A172 (cell line): ENCODE measurements at regions not wholly inside any gene's neighbourhood (a gene's known extent, or its start where the extent isn't known, plus 50 kb on each side); places are given as distances from the start of the nearest gene placed in this dataset.
"Not testable (repeated sequence)": the region's sequence is repeated elsewhere in the genome, so short reads cannot be mapped to it uniquely, and the experiment has no call there.

Experiments used
- DNase-seq: peaks from one replicate; pipeline ENCODE4 v3.0.0-alpha.2; 2015; ENCODE audit warnings: low spot score

DNA sequence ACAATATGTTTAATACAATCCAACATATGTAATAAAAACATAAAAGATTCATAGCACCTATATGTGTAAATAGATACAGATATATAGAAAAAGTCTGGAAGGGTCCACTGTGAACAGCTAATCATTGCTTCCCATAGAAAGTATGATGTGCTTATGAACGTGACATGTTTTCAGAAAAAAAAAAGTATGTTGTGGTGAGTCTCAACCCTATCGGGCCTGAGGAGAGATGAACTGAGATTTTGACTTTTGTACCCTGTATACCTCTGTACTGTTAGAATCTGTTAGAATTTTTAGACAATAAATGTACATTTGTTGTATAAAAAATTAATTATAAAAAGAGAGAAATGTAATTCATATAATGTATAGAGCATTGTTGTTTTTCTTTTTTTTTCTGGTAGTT, 56.3 kb upstream of the DHRS4 start:
- not testable (repeated sequence) for DNase-seq

DNA sequence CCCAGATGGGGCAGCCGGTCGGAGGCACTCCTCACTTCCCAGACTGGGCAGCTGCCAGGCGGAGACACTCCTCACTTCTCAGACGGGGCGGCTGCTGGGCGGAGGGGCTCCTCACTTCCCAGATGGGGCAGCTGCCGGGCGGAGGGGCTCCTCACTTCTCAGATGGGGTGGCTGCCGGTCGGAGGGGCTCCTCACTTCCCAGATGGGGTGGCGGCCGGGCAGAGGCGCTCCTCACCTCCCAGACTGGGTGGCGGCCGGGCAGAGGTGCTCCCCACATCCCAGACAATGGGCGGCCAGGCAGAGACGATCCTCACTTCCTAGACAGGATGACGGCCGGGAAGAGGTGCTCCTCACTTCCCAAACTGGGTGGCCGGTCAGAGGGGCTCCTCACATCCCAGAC, 55.2 kb upstream of the DHRS4 start:
- not testable (repeated sequence) for DNase-seq

DNA sequence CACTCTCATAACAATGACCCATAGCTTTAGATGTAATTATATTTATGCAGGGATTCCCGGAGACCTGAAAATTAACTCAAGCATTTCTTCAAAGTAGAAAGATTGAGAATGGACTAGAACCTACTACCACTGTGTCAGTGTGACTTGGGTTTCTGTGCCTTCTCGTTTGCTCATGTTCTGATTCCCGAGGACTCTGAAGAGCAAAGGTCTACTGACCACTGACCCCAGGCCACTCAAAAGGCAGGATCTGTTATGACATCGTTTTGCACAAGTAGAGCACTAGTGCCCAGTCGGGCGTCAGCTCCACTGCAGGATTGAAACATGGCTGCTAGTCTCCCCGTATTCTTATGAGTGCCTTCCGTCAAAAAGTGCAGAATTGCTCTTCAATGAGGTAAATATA, 53.8 kb upstream of the DHRS4 start:
- no peak for DNase-seq

DNA sequence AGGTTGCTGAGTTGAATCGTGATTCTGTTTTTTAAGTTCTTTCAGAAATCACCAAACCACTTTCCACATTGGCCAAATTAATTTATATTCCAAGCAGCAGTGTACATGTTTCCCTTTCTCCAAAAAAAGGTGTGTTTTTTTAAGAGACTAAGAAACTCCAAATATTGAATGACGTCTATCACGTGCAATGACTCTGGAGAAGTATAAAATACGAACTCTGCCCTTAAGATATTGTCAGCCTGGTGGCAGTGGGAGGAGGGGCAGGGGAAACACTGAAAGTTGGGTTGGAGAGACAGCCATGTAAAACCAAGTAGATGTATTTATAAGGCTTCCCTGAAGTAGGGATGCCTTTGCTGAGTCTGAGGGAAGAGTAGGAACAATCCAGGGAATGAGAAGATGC, 50.1 kb upstream of the DHRS4 start:
- DNase-seq = no peak
